Glomerular visceral epithelial cell (primary cell): ENCODE measurements at regions not wholly inside any gene's neighbourhood (a gene's known extent, or its start where the extent isn't known, plus 50 kb on each side); places are given as distances from the start of the nearest gene placed in this dataset.

Experiments
- DNase-seq: peaks from one replicate; pipeline ENCODE4 v3.0.0-alpha.2; 2016; ENCODE audit errors: extremely low spot score

- no peak for DNase-seq
These were observed 161.2 kb upstream of the ECI2 start for GRCh38 chr6:4296552-4296951.

- no peak for DNase-seq
These were observed 160.4 kb upstream of the ECI2 start for GRCh38 chr6:4295783-4296155.

GRCh38 chr6:4295058-4295782, 159.8 kb upstream of the ECI2 start:
- DNase-seq, result no peak

DNA sequence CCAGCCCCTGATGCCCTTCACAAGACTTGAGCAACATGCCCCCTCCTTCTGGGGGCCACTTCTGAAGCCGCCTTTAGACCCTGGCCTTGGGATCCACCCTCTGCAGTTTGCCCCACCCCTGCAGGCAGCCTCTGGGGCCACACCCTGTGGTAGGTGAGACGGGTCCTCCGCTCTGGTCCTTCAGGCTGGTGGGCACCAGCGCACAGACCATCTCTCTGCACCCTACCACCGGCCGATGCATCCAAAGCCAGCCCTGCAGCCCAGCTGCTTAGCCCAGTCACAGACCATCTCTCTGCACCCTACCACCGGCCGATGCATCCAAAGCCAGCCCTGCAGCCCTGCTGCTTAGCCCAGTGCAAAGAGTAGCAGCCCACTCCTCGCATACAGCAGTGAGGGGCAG, 159.3 kb upstream of the ECI2 start:
- DNase-seq, result no peak

DNA sequence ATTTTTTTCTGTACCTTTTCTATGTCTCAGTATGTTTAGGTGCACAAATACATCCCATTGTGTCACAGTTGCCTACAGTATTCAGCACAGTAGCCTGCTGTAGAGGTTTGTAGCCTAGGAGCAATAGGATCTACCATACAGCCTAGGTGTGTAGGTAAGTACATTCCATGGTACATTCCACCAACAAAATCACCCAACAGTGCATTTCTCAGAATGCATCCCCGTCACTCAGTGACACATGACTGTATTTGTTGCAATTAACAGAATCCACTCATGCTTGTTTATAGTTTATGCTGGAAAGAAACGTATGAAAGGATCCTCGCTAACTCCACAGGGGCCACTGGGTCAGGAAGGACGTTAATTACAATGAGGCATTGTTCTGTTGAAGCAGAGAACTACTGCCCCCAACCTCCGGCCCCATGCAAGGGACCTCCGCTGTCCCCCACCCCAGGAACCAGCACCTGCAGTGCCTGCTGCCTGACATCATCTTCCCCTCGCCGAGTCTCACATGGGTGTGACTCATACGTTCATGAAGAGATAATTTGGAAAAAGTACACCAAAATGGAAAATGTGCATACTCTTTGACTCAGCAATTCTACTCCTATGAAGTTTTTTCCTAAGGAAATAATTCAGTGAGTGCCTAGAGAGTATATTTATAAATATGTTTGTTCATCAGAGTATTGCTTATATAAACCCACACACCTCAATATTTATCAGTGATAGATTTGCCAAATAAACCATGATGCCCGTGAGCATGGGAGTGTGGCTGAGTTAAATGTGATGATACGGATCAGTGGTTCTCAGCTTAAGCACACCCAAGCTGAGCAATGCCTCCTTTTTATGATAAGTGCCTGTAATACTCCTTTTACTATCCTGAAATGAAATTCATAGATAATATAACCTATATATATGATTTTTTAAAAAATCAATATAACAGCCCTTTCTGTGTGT, 156.4 kb upstream of the ECI2 start:
- DNase-seq, result peak; percentile 30

DNA sequence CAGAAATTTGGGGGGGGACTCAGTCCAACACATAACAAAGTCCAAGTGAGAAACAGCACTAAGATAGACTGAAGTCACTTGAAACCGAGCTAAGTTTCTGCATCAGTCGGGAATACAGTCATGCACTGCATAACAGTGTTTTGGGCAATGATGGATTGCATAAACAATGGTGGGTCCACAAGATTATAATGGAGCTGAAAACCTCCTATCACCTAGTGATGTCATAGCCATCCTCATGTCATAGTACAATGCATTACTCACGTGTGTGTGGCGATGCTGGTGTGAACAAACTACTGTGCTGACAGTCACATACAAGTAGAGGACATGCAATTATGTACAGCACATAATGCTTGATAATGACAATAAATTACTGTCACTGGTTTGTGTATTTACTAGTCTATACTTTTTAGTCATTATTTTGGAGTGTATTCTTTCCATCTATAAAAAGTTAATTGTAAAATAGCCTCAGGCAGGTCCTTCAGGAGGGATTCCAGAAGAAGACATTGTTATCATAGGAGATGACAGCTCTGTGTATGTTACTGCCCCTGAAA, 154.5 kb upstream of the ECI2 start:
- DNase-seq, result no peak

- DNase-seq, result no peak
These were observed 152.5 kb upstream of the ECI2 start for GRCh38 chr6:4287811-4288244.

DNA sequence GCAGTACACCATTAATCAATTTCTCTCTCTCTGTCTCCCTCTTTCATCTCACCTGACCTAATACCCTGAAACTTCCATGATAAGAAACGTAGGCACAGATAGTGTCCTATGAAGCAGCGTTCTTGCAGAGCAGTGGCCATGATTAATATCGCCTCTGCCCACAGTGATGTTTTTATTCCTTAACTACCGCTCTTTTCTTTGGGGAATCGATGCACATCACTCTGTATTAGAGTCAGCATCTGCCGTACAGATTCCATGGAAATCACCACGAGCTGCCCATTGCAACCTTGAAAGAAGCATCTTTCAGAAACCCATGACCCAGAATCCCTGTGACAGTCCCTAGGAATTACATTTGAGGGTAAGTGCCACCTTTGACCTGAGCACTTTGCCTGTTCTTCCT, 152.0 kb upstream of the ECI2 start:
- no peak for DNase-seq

DNA sequence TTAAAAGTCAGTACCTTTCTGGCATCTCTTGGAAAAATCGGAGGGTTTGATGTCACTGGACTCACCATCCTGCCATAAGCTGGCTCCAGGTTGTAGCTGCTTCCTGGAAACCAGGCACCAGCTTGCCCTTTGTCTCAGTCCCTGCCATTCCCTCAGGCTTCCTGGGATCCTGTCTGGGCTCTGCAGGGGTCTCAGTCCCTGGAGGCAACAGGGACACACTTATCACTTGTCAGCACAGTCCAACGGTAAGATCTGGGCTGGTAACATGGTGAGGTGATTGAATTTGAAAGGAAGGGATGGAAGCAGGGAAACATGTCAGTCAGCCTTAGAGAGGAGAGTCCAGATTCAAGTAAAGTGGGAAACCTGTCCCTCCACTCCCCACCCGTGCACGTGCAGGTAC, 147.6 kb upstream of the ECI2 start:
- DNase-seq, result no peak

GRCh38 chr6:4281341-4282293, 146.2 kb upstream of the ECI2 start:
- peak; percentile 65 for DNase-seq

GRCh38 chr6:4280707-4281106, 145.3 kb upstream of the ECI2 start:
- DNase-seq, result peak; percentile 84

GRCh38 chr6:4280031-4280430, 144.7 kb upstream of the ECI2 start:
- DNase-seq, result no peak

GRCh38 chr6:4274382-4275082, 139.2 kb upstream of the ECI2 start:
- DNase-seq, result no peak

DNA sequence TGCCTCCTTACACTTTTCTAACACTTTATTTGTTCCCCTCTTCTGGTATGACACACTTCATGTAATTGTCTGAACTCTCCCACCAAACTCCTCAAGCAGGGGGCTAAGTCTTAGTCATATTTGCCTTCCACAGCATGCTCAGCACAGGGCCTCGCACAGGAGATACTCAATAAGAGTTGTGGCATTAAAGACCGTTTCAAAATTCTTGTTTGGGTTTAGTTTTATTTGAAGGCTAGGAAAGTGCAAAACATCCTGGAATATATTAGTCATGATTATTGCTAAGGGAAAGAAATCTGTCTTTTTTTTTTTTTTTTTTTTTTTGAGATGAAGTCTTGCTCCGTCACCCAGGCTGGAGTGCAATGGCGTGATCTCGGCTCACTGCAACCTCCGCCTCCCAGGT, 137.6 kb upstream of the ECI2 start:
- DNase-seq, result no peak

- no peak for DNase-seq
These were observed 136.5 kb upstream of the ECI2 start for GRCh38 chr6:4271761-4272470.

DNA sequence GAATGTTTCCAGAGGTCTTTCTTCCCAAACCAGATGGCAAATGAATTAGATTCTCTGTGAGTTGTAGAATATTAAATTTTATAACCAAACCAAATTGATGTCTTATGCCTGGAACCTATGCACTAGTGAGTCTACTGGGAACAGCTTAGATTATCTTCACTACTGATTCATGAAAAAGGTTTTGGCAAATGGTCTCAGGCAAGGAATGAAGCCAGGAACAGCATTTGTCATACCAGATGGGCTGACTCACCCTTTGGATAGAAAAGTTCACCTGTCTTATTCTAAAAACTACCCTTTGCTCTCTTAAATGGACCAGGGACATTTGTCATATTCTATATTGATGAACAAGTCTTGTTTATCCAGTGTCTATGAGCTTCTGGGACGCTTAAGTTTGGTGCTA, 135.4 kb upstream of the ECI2 start:
- no peak for DNase-seq

GRCh38 chr6:4270001-4270400, 134.6 kb upstream of the ECI2 start:
- DNase-seq, result no peak

GRCh38 chr6:4268171-4268570, 132.8 kb upstream of the ECI2 start:
- no peak for DNase-seq

DNA sequence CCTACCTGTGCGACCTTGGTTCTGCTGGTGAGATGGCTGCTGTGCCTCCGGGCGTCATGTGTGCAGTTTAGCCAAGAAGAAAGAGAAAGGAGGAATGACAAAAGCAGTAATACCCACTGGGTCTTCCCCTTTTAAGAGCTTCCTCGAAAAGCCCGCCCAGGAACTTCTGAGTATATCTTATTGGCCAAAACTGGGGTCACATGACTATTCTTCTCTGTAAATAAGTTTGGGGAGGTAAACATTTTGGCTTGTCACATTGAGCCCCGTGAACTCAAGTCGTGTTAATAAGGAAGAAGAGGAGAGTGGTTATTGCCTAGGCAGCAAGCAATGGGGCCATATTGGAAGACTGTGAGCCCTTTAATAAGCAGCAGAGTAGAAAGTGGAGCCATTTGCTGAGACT, 130.4 kb upstream of the ECI2 start:
- no peak for DNase-seq

DNA sequence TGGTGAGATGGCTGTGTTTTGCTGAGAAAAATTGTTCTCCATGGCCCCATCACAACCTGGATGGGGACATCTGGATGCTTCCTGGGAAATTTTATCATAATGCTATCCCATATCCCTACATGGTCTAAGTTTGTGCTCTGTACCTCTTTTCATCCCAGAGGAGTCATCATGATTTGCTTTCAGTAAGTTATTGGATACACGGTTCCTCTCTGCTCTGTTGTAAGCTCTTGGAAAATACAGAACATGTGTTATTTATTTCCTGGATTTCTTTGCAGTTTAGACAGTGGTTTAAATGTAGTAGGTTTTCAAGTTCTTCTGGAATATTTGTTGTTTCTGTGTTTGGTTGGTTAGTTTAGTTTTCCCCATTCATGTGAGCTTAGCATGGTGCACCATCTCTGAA, 129.2 kb upstream of the ECI2 start:
- no peak for DNase-seq
